ENCODE measurements at regions not wholly inside any gene's neighbourhood (a gene's known extent, or its start where the extent isn't known, plus 50 kb on each side); places are given as distances from the start of the nearest gene placed in this dataset.

DNA sequence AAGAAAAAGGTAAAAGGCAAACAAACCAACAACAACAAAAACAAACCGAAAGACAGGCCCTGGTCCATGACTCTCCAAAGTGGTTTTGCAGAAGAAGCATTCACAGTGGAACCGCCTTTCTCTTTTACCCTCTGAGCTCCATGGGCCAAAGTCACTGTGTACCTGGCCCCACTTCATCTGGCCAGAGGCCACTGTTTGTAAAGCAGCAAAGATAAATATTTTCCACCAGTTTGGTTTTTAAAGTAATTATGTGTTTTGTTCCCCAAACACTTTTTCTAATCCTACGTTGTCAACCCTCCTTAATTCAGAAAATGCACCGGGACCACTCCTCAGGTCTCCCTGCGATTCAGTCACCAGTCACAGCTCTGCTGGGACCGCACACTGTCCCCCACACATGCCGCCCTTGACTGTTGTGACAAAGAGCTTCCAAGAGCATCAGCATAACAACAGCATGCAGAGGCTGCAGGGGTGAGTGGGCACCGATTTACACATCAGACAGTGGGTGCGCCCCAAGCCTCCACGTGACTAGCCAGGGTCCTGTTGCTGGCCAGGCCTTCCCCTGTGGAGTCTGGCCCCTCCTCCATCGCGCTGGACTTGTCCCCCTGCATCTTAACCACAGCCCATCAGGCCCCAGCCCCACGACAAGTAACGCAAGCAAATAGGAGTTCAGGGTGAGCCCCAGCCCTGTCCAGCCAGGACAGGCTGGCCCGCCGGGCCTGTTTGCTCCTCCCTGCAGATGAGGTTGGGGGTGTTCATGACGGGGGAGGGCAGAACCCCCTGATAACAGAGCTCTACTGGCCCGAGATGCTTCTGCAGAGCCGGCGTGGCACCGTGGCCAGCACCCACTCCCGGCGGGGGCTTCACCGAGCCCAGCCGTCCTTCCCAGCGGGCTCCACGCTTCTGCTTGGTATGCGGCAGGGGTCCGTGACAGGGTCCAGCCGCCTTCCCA is 65.2 kb upstream of the DIO3 start:
- TF ChIP-seq TAF1 (IDR thresholded peaks at IDR 0.05; ENCODE audit: borderline replicate concordance, low read depth, low read length) (no peak), POLR2A (IDR thresholded peaks at IDR 0.05; ENCODE audit: low read depth, low read length) (no peak)

All from GM12892 (cell line).